KMS-11 (cell line): ENCODE measurements at regions not wholly inside any gene's neighbourhood (a gene's known extent, or its start where the extent isn't known, plus 50 kb on each side); places are given as distances from the start of the nearest gene placed in this dataset.

ENCODE experiments used
- H2AFZ ChIP-seq: fragments of 200-600 bp; sonication (generic); 2 replicates; pipeline ENCODE4 v1.6.1; 2016; ENCODE audit warnings: antibody characterized with exemption, mixed run types, low read depth
- H3K27ac ChIP-seq: fragments of 200-600 bp; sonication (generic); 2 replicates; pipeline ENCODE4 v1.6.1; 2016; ENCODE audit warnings: mild to moderate bottlenecking, mixed run types
- H3K27me3 ChIP-seq: fragments of 200-600 bp; sonication (generic); 2 replicates; pipeline ENCODE4 v1.6.1; 2017; ENCODE audit warnings: mild to moderate bottlenecking, low read depth, mixed run types, moderate library complexity; ENCODE audit not compliant: insufficient read depth
- H3K36me3 ChIP-seq: fragments of 200-600 bp; sonication (generic); 2 replicates; pipeline ENCODE4 v1.6.1; 2017; ENCODE audit warnings: mild to moderate bottlenecking, mixed run types; ENCODE audit not compliant: insufficient read depth
- H3K4me1 ChIP-seq: fragments of 200-600 bp; sonication (generic); 2 replicates; pipeline ENCODE4 v1.6.1; 2016; ENCODE audit warnings: mild to moderate bottlenecking, low read depth, mixed run types; ENCODE audit not compliant: poor library complexity, severe bottlenecking
- H3K4me2 ChIP-seq: fragments of 200-600 bp; sonication (generic); 2 replicates; pipeline ENCODE4 v1.7.0; 2016; ENCODE audit warnings: mild to moderate bottlenecking, mixed run types
- H3K4me3 ChIP-seq: fragments of 200-600 bp; sonication (generic); IDR thresholded peaks from 2 replicates; pipeline ENCODE4 v1.6.1; 2017; ENCODE audit warnings: low read depth, low read length, mixed read lengths; ENCODE audit not compliant: insufficient read depth
- H3K79me2 ChIP-seq: fragments of 200-600 bp; sonication (generic); 2 replicates; pipeline ENCODE4 v1.6.1; 2016; ENCODE audit warnings: low read depth, mixed run types; ENCODE audit not compliant: insufficient read depth
- H3K9ac ChIP-seq: fragments of 200-600 bp; sonication (generic); 2 replicates; pipeline ENCODE4 v1.6.1; 2016; ENCODE audit warnings: mild to moderate bottlenecking, mixed run types
- H4K20me1 ChIP-seq: fragments of 200-600 bp; sonication (generic); 2 replicates; pipeline ENCODE4 v1.6.1; 2016; ENCODE audit warnings: mild to moderate bottlenecking, mixed run types; ENCODE audit not compliant: insufficient read depth
- CTCF ChIP-seq: fragments of 200-600 bp; sonication (generic); conservative IDR thresholded peaks from 2 replicates; pipeline ENCODE4 v1.6.1; 2017; ENCODE audit warnings: low read depth, mild to moderate bottlenecking, antibody characterized with exemption, low read length, moderate library complexity, mixed read lengths

- Histone ChIP-seq H4K20me1 (no peaks in the 10 kb centered on the region), H3K27me3 (no peaks in the 10 kb centered on the region), H2AFZ (no peak overlapping the region), H3K36me3 (no peaks in the 10 kb centered on the region), H3K9ac (no peak overlapping the region), H3K4me1 (no peaks in the 10 kb centered on the region), H3K79me2 (no peaks in the 10 kb centered on the region), H3K27ac (no peak overlapping the region), H3K4me2 (no peak overlapping the region), H3K4me3 (no peak overlapping the region)
- TF ChIP-seq CTCF: no peak
These were observed 381.2 kb downstream of the RSL24D1 start for GRCh38 chr15:54815556-54815955.

- no peak for TF ChIP-seq CTCF
- Histone ChIP-seq H3K36me3 (no peaks in the 10 kb centered on the region), H3K9ac (no peak overlapping the region)
These were observed 384.4 kb downstream of the RSL24D1 start for GRCh38 chr15:54812383-54812782.

GRCh38 chr15:54810496-54810895 lies 386.2 kb downstream of the RSL24D1 start:
- Histone ChIP-seq H3K27me3 (no peaks in the 10 kb centered on the region), H3K4me2 (no peak overlapping the region), H2AFZ (no peak overlapping the region), H3K4me1 (no peaks in the 10 kb centered on the region), H3K27ac (no peak overlapping the region), H3K4me3 (no peak overlapping the region), H3K79me2 (no peaks in the 10 kb centered on the region), H4K20me1 (no peaks in the 10 kb centered on the region), H3K9ac (no peak overlapping the region), H3K36me3 (no peaks in the 10 kb centered on the region)
- TF ChIP-seq CTCF: no peak

More at GRCh38 chr15:54812383-54812782, 384.4 kb downstream of the RSL24D1 start:
- no peak overlapping the region for H3K4me2 ChIP-seq
- no peaks in the 10 kb centered on the region for H3K4me1 ChIP-seq
- H3K4me3 ChIP-seq: no peak overlapping the region
- no peak overlapping the region for H2AFZ ChIP-seq
- no peaks in the 10 kb centered on the region for H3K79me2 ChIP-seq
- no peaks in the 10 kb centered on the region for H4K20me1 ChIP-seq
- no peak overlapping the region for H3K27ac ChIP-seq
- no peaks in the 10 kb centered on the region for H3K27me3 ChIP-seq

DNA sequence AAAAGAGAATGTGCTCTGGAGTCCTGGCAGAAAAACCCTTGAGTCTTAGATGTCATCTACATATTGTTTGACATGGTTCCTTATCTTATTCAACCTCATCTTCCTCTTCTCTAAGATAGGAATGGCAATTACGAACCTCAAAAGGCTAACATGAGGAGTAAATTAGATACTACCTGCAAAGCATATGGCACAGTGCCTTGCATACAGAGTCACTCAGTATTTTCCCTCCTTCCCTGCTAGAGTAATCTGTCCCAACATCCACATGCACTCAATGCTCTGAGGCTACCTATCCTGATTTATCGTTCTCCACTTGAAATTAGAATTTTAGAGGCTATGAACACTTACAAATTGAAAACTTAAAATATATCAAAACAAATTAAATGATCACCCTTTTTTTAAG lies 386.7 kb downstream of the RSL24D1 start:
- no peak overlapping the region for H3K4me2 ChIP-seq
- no peak overlapping the region for H3K27ac ChIP-seq
- no peak for TF ChIP-seq CTCF
- no peaks in the 10 kb centered on the region for H3K79me2 ChIP-seq
- no peaks in the 10 kb centered on the region for H4K20me1 ChIP-seq
- H3K9ac ChIP-seq: no peak overlapping the region
- no peaks in the 10 kb centered on the region for H3K4me1 ChIP-seq
- no peaks in the 10 kb centered on the region for H3K27me3 ChIP-seq
- no peak overlapping the region for H2AFZ ChIP-seq
- no peaks in the 10 kb centered on the region for H3K36me3 ChIP-seq
- no peak overlapping the region for H3K4me3 ChIP-seq

GRCh38 chr15:54808321-54808720 lies 388.4 kb downstream of the RSL24D1 start:
- TF ChIP-seq CTCF: no peak

More at GRCh38 chr15:54808321-54808720, 388.4 kb downstream of the RSL24D1 start:
- Histone ChIP-seq H3K36me3 (no peaks in the 10 kb centered on the region), H2AFZ (no peak overlapping the region), H3K4me1 (peaks cover 15% of the 10 kb centered on the region), H3K79me2 (no peaks in the 10 kb centered on the region), H4K20me1 (no peaks in the 10 kb centered on the region), H3K9ac (no peak overlapping the region), H3K4me3 (no peak overlapping the region), H3K4me2 (no peak overlapping the region), H3K27me3 (no peaks in the 10 kb centered on the region), H3K27ac (no peak overlapping the region)
